SK-N-SH (cell line): ENCODE measurements at regions not wholly inside any gene's neighbourhood (a gene's known extent, or its start where the extent isn't known, plus 50 kb on each side); places are given as distances from the start of the nearest gene placed in this dataset.

Experiments used
- CTCF ChIA-PET: fragments of 300-600, 350-600 bp; formaldehyde crosslinking; extraction: SDS; loops from one replicate; lab custom pipeline; 2021; lab: Yijun Ruan, JAX
- POLR2A ChIA-PET: fragments of 350-600 bp; sonication (Branson Sonifier 250); formaldehyde crosslinking; extraction: SDS; loops from one replicate; lab custom pipeline; 2020; ENCODE audit warnings: antibody characterized with exemption, inconsistent platforms; lab: Yijun Ruan, JAX
- DNase-seq: peaks from one replicate; pipeline ENCODE4 v3.0.0; 2012
- H2AFZ ChIP-seq: fragments of 200-600 bp; sonication (generic); 2 replicates; pipeline ENCODE4 v1.8.1; 2016; ENCODE audit warnings: antibody characterized with exemption, mild to moderate bottlenecking, low read depth
- H3F3A ChIP-seq: fragments of 200-600 bp; sonication (generic); replicated peaks from 2 replicates; pipeline ENCODE3; 2016; ENCODE audit warnings: antibody characterized with exemption, mild to moderate bottlenecking; ENCODE audit not compliant: insufficient read depth
- H3K27ac ChIP-seq, 2 experiments: fragments of 200-500 bp in 1 of 2; fragments of 200-600 bp in 1 of 2; sonication (Bioruptor generic) in 1 of 2; sonication (generic), shearing (Covaris generic) in 1 of 2; 2 replicates each; pipeline versions ENCODE4 v1.5.1 to v1.6.1; 2014 to 2016; ENCODE audit warnings: low read depth in 2 of 2, inconsistent platforms in 1 of 2, low read length in 1 of 2, mild to moderate bottlenecking in 1 of 2, mixed read lengths in 1 of 2
- H3K27me3 ChIP-seq: fragments of 200-600 bp; sonication (generic), shearing (Covaris generic); 2 replicates; pipeline ENCODE4 v1.6.1; 2016; ENCODE audit warnings: mixed run types; ENCODE audit not compliant: insufficient read depth
- H3K36me3 ChIP-seq, 2 experiments: fragments of 200-500 bp in 1 of 2; fragments of 200-600 bp in 1 of 2; sonication (Bioruptor generic) in 1 of 2; sonication (generic) in 1 of 2; replicated peaks in 1 of 2; 2 replicates each; pipeline versions ENCODE3 to v1.5.1; 2014 to 2016; ENCODE audit warnings: low read length in 1 of 2, mild to moderate bottlenecking in 1 of 2; ENCODE audit not compliant: insufficient read depth in 2 of 2, control insufficient read depth in 1 of 2
- H3K4me1 ChIP-seq, 2 experiments: fragments of 200-500 bp in 1 of 2; fragments of 200-600 bp in 1 of 2; sonication (Bioruptor generic) in 1 of 2; sonication (generic), shearing (Covaris generic) in 1 of 2; 2 replicates each; pipeline versions ENCODE4 v1.5.1 to v1.6.1; 2014 to 2016; ENCODE audit warnings: low read depth in 1 of 2, low read length in 1 of 2, mixed run types in 1 of 2; ENCODE audit not compliant: insufficient read depth in 2 of 2, control insufficient read depth in 1 of 2
- H3K4me2 ChIP-seq: fragments of 200-600 bp; sonication (generic), shearing (Covaris generic); 2 replicates; pipeline ENCODE4 v1.6.1; 2017; ENCODE audit warnings: mixed run types
- H3K4me3 ChIP-seq, 2 experiments: fragments of 200-500 bp in 1 of 2; fragments of 200-600 bp in 1 of 2; sonication (Bioruptor generic) in 1 of 2; sonication (generic), shearing (Covaris generic) in 1 of 2; 2 replicates each; pipeline versions ENCODE4 v1.5.1 to v1.8.1; 2014 to 2016; ENCODE audit warnings: low read depth in 2 of 2, inconsistent platforms in 1 of 2, low read length in 1 of 2, mild to moderate bottlenecking in 1 of 2, mixed read lengths in 1 of 2, moderate library complexity in 1 of 2
- H3K79me2 ChIP-seq: fragments of 200-600 bp; sonication (generic); 2 replicates; pipeline ENCODE4 v1.8.1; 2017; ENCODE audit warnings: mild to moderate bottlenecking; ENCODE audit not compliant: insufficient read depth
- H3K9ac ChIP-seq: fragments of 200-600 bp; sonication (generic); 2 replicates; pipeline ENCODE4 v1.6.1; 2017; ENCODE audit warnings: mixed run types
- H3K9me2 ChIP-seq: fragments of 200-600 bp; sonication (generic); 2 replicates; pipeline ENCODE4 v1.6.1; 2017; ENCODE audit warnings: mixed run types
- H3K9me3 ChIP-seq: fragments of 200-600 bp; sonication (generic); 2 replicates; pipeline ENCODE4 v1.6.1; 2017; ENCODE audit warnings: mixed run types, mild to moderate bottlenecking, moderate library complexity
- H4K20me1 ChIP-seq: fragments of 200-600 bp; sonication (generic); 2 replicates; pipeline ENCODE4 v1.6.1; 2017; ENCODE audit warnings: mild to moderate bottlenecking, mixed run types; ENCODE audit not compliant: insufficient read depth
- FOXJ3 ChIP-seq: sonication (generic); formaldehyde crosslinking; IDR thresholded peaks from 2 replicates; pipeline ENCODE4 v1.5.1; 2020; ENCODE audit warnings: mild to moderate bottlenecking, missing genetic modification reagents
- FOXM1 ChIP-seq: IDR thresholded peaks from 2 replicates; pipeline ENCODE4 v1.4.0; 2012; ENCODE audit warnings: low read depth, mild to moderate bottlenecking
- JUND ChIP-seq: IDR thresholded peaks from 2 replicates; pipeline ENCODE4 v1.4.0; 2012
- MEF2A ChIP-seq: IDR thresholded peaks from 2 replicates; pipeline ENCODE4 v1.4.0; 2012; ENCODE audit warnings: low read depth, borderline replicate concordance
- RFX5 ChIP-seq: IDR thresholded peaks from 2 replicates; pipeline ENCODE4 v1.6.1; 2012; ENCODE audit warnings: mild to moderate bottlenecking, improper control_type of control experiment, low read length
- RXRA ChIP-seq: IDR thresholded peaks from 2 replicates; pipeline ENCODE4 v1.4.0; 2012; ENCODE audit warnings: low read depth, mild to moderate bottlenecking, borderline replicate concordance
- SIN3A ChIP-seq: IDR thresholded peaks from 2 replicates; pipeline ENCODE4 v1.6.1; 2012; ENCODE audit warnings: low read depth, mild to moderate bottlenecking, low read length, moderate library complexity, borderline replicate concordance
- SMC3 ChIP-seq: IDR thresholded peaks from 2 replicates; pipeline ENCODE4 v1.6.1; 2012; ENCODE audit warnings: low read depth, low read length, improper control_type of control experiment
- TAF1 ChIP-seq: IDR thresholded peaks from 2 replicates; pipeline ENCODE4 v1.6.1; 2012; ENCODE audit warnings: low read depth, mild to moderate bottlenecking, low read length, moderate library complexity, borderline replicate concordance
- USF1 ChIP-seq: IDR thresholded peaks from 2 replicates; pipeline ENCODE4 v1.4.0; 2012; ENCODE audit warnings: low read depth, borderline replicate concordance
- WGBS: methylation state at CpG from one replicate; pipeline ENCODE4 v1.1.6; 2017; ENCODE audit warnings: low lambda C conversion rate; 5-methylcytosine and 5-hydroxymethylcytosine counted together
- TF ChIP-seq, protein P1 (sequence below): IDR thresholded peaks from 2 replicates; pipeline ENCODE4; 2012
- TF ChIP-seq, protein P2 (sequence below): fragments of 200-600 bp; sonication (generic); IDR thresholded peaks from 2 replicates; pipeline ENCODE4 v1.6.1; 2017; ENCODE audit warnings: antibody characterized with exemption, mild to moderate bottlenecking, moderate library complexity
- TF ChIP-seq, protein P3 (sequence below): IDR thresholded peaks from 2 replicates; pipeline ENCODE4 v1.6.1; 2012; ENCODE audit warnings: mild to moderate bottlenecking, low read depth, low read length, moderate library complexity

GRCh38 chr3:157752554-157752953, 249.3 kb upstream of the VEPH1 start:
- Histone ChIP-seq H3K4me3 (no peak overlapping the region), H3K36me3 (no peaks in the 10 kb centered on the region), H3K4me2 (no peak overlapping the region), H3K27me3 (no peaks in the 10 kb centered on the region), H2AFZ (no peak overlapping the region), H3K9me2 (no peaks in the 10 kb centered on the region), H3K79me2 (no peaks in the 10 kb centered on the region), H3K4me1 (peaks cover 0 to 4% of the 10 kb centered on the region in 2 experiments; a peak in 2 of 4 replicates), H3K27ac (peak overlapping the region in 1 of 2 experiments; percentile 37; a peak in 1 of 4 replicates), H4K20me1 (no peaks in the 10 kb centered on the region), H3F3A (no peaks in the 10 kb centered on the region), H3K9me3 (peaks cover 6% of the 10 kb centered on the region; the same call in 1 of the 2 replicates), H3K9ac (no peak overlapping the region)
- ChIA-PET CTCF (no interaction called here), POLR2A (no interaction called here)
- no peak for DNase-seq
- WGBS, result 79% methylated on average over 3 of the region's 3 CpGs
- TF ChIP-seq FOXJ3, result no peak
- no peak for TF ChIP-seq TAF1
- TF ChIP-seq, protein P1, sequence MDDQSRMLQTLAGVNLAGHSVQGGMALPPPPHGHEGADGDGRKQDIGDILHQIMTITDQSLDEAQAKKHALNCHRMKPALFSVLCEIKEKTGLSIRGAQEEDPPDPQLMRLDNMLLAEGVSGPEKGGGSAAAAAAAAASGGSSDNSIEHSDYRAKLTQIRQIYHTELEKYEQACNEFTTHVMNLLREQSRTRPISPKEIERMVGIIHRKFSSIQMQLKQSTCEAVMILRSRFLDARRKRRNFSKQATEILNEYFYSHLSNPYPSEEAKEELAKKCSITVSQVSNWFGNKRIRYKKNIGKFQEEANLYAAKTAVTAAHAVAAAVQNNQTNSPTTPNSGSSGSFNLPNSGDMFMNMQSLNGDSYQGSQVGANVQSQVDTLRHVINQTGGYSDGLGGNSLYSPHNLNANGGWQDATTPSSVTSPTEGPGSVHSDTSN, result no peak
- TF ChIP-seq, protein P2, sequence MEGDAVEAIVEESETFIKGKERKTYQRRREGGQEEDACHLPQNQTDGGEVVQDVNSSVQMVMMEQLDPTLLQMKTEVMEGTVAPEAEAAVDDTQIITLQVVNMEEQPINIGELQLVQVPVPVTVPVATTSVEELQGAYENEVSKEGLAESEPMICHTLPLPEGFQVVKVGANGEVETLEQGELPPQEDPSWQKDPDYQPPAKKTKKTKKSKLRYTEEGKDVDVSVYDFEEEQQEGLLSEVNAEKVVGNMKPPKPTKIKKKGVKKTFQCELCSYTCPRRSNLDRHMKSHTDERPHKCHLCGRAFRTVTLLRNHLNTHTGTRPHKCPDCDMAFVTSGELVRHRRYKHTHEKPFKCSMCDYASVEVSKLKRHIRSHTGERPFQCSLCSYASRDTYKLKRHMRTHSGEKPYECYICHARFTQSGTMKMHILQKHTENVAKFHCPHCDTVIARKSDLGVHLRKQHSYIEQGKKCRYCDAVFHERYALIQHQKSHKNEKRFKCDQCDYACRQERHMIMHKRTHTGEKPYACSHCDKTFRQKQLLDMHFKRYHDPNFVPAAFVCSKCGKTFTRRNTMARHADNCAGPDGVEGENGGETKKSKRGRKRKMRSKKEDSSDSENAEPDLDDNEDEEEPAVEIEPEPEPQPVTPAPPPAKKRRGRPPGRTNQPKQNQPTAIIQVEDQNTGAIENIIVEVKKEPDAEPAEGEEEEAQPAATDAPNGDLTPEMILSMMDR, result no peak
- TF ChIP-seq JUND, result no peak
- TF ChIP-seq RXRA, result no peak
- TF ChIP-seq RFX5, result no peak
- TF ChIP-seq USF1, result no peak
- TF ChIP-seq FOXM1, result no peak
- TF ChIP-seq SIN3A, result no peak
- TF ChIP-seq SMC3, result no peak
- TF ChIP-seq, protein P3, sequence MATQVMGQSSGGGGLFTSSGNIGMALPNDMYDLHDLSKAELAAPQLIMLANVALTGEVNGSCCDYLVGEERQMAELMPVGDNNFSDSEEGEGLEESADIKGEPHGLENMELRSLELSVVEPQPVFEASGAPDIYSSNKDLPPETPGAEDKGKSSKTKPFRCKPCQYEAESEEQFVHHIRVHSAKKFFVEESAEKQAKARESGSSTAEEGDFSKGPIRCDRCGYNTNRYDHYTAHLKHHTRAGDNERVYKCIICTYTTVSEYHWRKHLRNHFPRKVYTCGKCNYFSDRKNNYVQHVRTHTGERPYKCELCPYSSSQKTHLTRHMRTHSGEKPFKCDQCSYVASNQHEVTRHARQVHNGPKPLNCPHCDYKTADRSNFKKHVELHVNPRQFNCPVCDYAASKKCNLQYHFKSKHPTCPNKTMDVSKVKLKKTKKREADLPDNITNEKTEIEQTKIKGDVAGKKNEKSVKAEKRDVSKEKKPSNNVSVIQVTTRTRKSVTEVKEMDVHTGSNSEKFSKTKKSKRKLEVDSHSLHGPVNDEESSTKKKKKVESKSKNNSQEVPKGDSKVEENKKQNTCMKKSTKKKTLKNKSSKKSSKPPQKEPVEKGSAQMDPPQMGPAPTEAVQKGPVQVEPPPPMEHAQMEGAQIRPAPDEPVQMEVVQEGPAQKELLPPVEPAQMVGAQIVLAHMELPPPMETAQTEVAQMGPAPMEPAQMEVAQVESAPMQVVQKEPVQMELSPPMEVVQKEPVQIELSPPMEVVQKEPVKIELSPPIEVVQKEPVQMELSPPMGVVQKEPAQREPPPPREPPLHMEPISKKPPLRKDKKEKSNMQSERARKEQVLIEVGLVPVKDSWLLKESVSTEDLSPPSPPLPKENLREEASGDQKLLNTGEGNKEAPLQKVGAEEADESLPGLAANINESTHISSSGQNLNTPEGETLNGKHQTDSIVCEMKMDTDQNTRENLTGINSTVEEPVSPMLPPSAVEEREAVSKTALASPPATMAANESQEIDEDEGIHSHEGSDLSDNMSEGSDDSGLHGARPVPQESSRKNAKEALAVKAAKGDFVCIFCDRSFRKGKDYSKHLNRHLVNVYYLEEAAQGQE, result no peak
- no peak for TF ChIP-seq MEF2A
